ENCODE measurements at regions not wholly inside any gene's neighbourhood (a gene's known extent, or its start where the extent isn't known, plus 50 kb on each side); places are given as distances from the start of the nearest gene placed in this dataset.
"Not testable (repeated sequence)": the region's sequence is repeated elsewhere in the genome, so short reads cannot be mapped to it uniquely, and the experiment has no call there.

- POLR2A ChIA-PET; CTCF ChIA-PET; H3K4me3 Mint-ChIP-seq; ATAC-seq; H3K27me3 Mint-ChIP-seq (ENCODE audit: low read depth); H3K36me3 Mint-ChIP-seq; H3K27ac Mint-ChIP-seq; H3K9me3 Mint-ChIP-seq; H3K4me1 Mint-ChIP-seq; DNase-seq (ENCODE audit: low spot score): not testable (repeated sequence)
These were observed 163.5 kb downstream of the CDY2B start for GRCh38 chrY:17716329-17717043.

GRCh38 chrY:17668037-17668436, 212.0 kb downstream of the CDY2B start:
- H3K36me3 Mint-ChIP-seq; H3K4me1 Mint-ChIP-seq; H3K27ac Mint-ChIP-seq; H3K9me3 Mint-ChIP-seq; DNase-seq (ENCODE audit: low spot score); CTCF ChIA-PET; H3K4me3 Mint-ChIP-seq; POLR2A ChIA-PET; H3K27me3 Mint-ChIP-seq (ENCODE audit: low read depth): not testable (repeated sequence)
- ATAC-seq = peak; percentile 77

GRCh38 chrY:17643052-17643451, 237.0 kb downstream of the CDY2B start:
- H3K27me3 Mint-ChIP-seq (ENCODE audit: low read depth); POLR2A ChIA-PET; H3K27ac Mint-ChIP-seq; H3K4me3 Mint-ChIP-seq; H3K9me3 Mint-ChIP-seq; CTCF ChIA-PET; H3K4me1 Mint-ChIP-seq; H3K36me3 Mint-ChIP-seq; DNase-seq (ENCODE audit: low spot score): not testable (repeated sequence)
- peak; percentile 86 for ATAC-seq

- DNase-seq (ENCODE audit: low spot score); H3K9me3 Mint-ChIP-seq; H3K27me3 Mint-ChIP-seq (ENCODE audit: low read depth); H3K36me3 Mint-ChIP-seq; ATAC-seq; H3K4me3 Mint-ChIP-seq; H3K27ac Mint-ChIP-seq; POLR2A ChIA-PET; CTCF ChIA-PET; H3K4me1 Mint-ChIP-seq: not testable (repeated sequence)
These were observed 245.5 kb downstream of the CDY2B start for GRCh38 chrY:17634484-17634883.

- H3K4me1 Mint-ChIP-seq; H3K27me3 Mint-ChIP-seq (ENCODE audit: low read depth); H3K27ac Mint-ChIP-seq; H3K9me3 Mint-ChIP-seq; H3K36me3 Mint-ChIP-seq; ATAC-seq; POLR2A ChIA-PET; H3K4me3 Mint-ChIP-seq; DNase-seq (ENCODE audit: low spot score); CTCF ChIA-PET: not testable (repeated sequence)
These were observed 268.8 kb downstream of the CDY2B start for GRCh38 chrY:17611256-17611655.

- POLR2A ChIA-PET; H3K27ac Mint-ChIP-seq; DNase-seq (ENCODE audit: low spot score); H3K4me3 Mint-ChIP-seq; ATAC-seq; CTCF ChIA-PET; H3K27me3 Mint-ChIP-seq (ENCODE audit: low read depth); H3K36me3 Mint-ChIP-seq; H3K4me1 Mint-ChIP-seq; H3K9me3 Mint-ChIP-seq: not testable (repeated sequence)
These were observed 269.4 kb downstream of the CDY2B start for GRCh38 chrY:17610649-17611048.

- H3K4me1 Mint-ChIP-seq, H3K27ac Mint-ChIP-seq: not testable (repeated sequence)
These were observed 272.9 kb downstream of the CDY2B start for GRCh38 chrY:17607150-17607549.

GRCh38 chrY:17599263-17599662, 280.8 kb downstream of the CDY2B start:
- H3K27ac Mint-ChIP-seq; H3K27me3 Mint-ChIP-seq (ENCODE audit: low read depth); ATAC-seq; H3K4me1 Mint-ChIP-seq; DNase-seq (ENCODE audit: low spot score); H3K9me3 Mint-ChIP-seq; CTCF ChIA-PET; H3K4me3 Mint-ChIP-seq; POLR2A ChIA-PET; H3K36me3 Mint-ChIP-seq: not testable (repeated sequence)

More at GRCh38 chrY:17607150-17607549, 272.9 kb downstream of the CDY2B start:
- H3K36me3 Mint-ChIP-seq; POLR2A ChIA-PET; CTCF ChIA-PET; H3K9me3 Mint-ChIP-seq; H3K27me3 Mint-ChIP-seq (ENCODE audit: low read depth); DNase-seq (ENCODE audit: low spot score); ATAC-seq; H3K4me3 Mint-ChIP-seq: not testable (repeated sequence)

GRCh38 chrY:17593748-17594147, 286.3 kb downstream of the CDY2B start:
- H3K9me3 Mint-ChIP-seq; DNase-seq (ENCODE audit: low spot score); H3K27me3 Mint-ChIP-seq (ENCODE audit: low read depth); CTCF ChIA-PET; H3K4me1 Mint-ChIP-seq; H3K4me3 Mint-ChIP-seq; POLR2A ChIA-PET; H3K36me3 Mint-ChIP-seq; H3K27ac Mint-ChIP-seq; ATAC-seq: not testable (repeated sequence)

- H3K36me3 Mint-ChIP-seq; POLR2A ChIA-PET; H3K27ac Mint-ChIP-seq; H3K9me3 Mint-ChIP-seq; H3K4me3 Mint-ChIP-seq; H3K27me3 Mint-ChIP-seq (ENCODE audit: low read depth); DNase-seq (ENCODE audit: low spot score); H3K4me1 Mint-ChIP-seq; CTCF ChIA-PET: not testable (repeated sequence)
- peak; percentile 77 for ATAC-seq
These were observed 300.0 kb downstream of the CDY2B start for GRCh38 chrY:17579956-17580519.

- H3K36me3 Mint-ChIP-seq; H3K9me3 Mint-ChIP-seq; POLR2A ChIA-PET; H3K27ac Mint-ChIP-seq; H3K27me3 Mint-ChIP-seq (ENCODE audit: low read depth); CTCF ChIA-PET; H3K4me1 Mint-ChIP-seq: not testable (repeated sequence)
- DNase-seq (ENCODE audit: low spot score) (peak; percentile 15), ATAC-seq (peak; percentile 78)
- H3K4me3 Mint-ChIP-seq = peak overlapping the region; percentile 78
These were observed 300.7 kb downstream of the CDY2B start for GRCh38 chrY:17579131-17579955.

- H3K27me3 Mint-ChIP-seq (ENCODE audit: low read depth); CTCF ChIA-PET; H3K36me3 Mint-ChIP-seq; DNase-seq (ENCODE audit: low spot score); POLR2A ChIA-PET; H3K4me1 Mint-ChIP-seq; H3K4me3 Mint-ChIP-seq; H3K27ac Mint-ChIP-seq; H3K9me3 Mint-ChIP-seq: not testable (repeated sequence)
- ATAC-seq = peak; percentile 71
These were observed 316.9 kb downstream of the CDY2B start for GRCh38 chrY:17563114-17563513.

Measured in WTC11 (cell line).